Stimulated activated CD4-positive, alpha-beta T cell treated with anti-CD3 and anti-CD28 coated beads, Interleukin-15, amount 100 ng/mL, for 48 hours (primary cell): ENCODE measurements at regions not wholly inside any gene's neighbourhood (a gene's known extent, or its start where the extent isn't known, plus 50 kb on each side); places are given as distances from the start of the nearest gene placed in this dataset.

Source experiments
- DNase-seq, 2 donors: peaks; one replicate each; pipeline ENCODE4 v3.0.0-alpha.2; 2020; ENCODE audit warnings: low read depth in 2 of 2

- DNase-seq = no peak
Observed at GRCh38 chr15:77764095-77764494, 131.4 kb upstream of the LINGO1 start.

- DNase-seq = no peak
Observed at GRCh38 chr15:77762747-77763355, 130.1 kb upstream of the LINGO1 start.

GRCh38 chr15:77759896-77760592 lies 127.3 kb upstream of the LINGO1 start:
- no peak for DNase-seq

- DNase-seq = no peak
Observed at GRCh38 chr15:77753939-77754338, 121.2 kb upstream of the LINGO1 start.

- no peak for DNase-seq
Observed at GRCh38 chr15:77753281-77753873, 120.7 kb upstream of the LINGO1 start.

- DNase-seq = no peak
Observed at GRCh38 chr15:77749998-77750540, 117.4 kb upstream of the LINGO1 start.

- no peak for DNase-seq
Observed at GRCh38 chr15:77749236-77749997, 116.7 kb upstream of the LINGO1 start.

GRCh38 chr15:77748078-77749064 lies 115.7 kb upstream of the LINGO1 start:
- DNase-seq = no peak

GRCh38 chr15:77747175-77748077 lies 114.7 kb upstream of the LINGO1 start:
- DNase-seq = no peak

- no peak for DNase-seq
Observed at GRCh38 chr15:77746254-77747174, 113.8 kb upstream of the LINGO1 start.

GRCh38 chr15:77744398-77744797 lies 111.7 kb upstream of the LINGO1 start:
- no peak for DNase-seq

GRCh38 chr15:77742570-77742969 lies 109.9 kb upstream of the LINGO1 start:
- DNase-seq = no peak

- no peak for DNase-seq
Observed at GRCh38 chr15:77742127-77742526, 109.4 kb upstream of the LINGO1 start.

- DNase-seq = no peak
Observed at GRCh38 chr15:77741106-77741505, 108.4 kb upstream of the LINGO1 start.

- no peak for DNase-seq
Observed at GRCh38 chr15:77739591-77740378, 107.1 kb upstream of the LINGO1 start.

- no peak for DNase-seq
Observed at GRCh38 chr15:77738441-77739302, 106.0 kb upstream of the LINGO1 start.

GRCh38 chr15:77738038-77738370 lies 105.3 kb upstream of the LINGO1 start:
- DNase-seq = no peak
